Neural crest cell (in vitro differentiated cells): ENCODE measurements at regions not wholly inside any gene's neighbourhood (a gene's known extent, or its start where the extent isn't known, plus 50 kb on each side); places are given as distances from the start of the nearest gene placed in this dataset.

Experiments
- DNase-seq: peaks from one replicate; pipeline ENCODE4 v3.0.0; 2021; ENCODE audit warnings: low read depth, mixed read lengths, low spot score
- H3K27ac Mint-ChIP-seq: one replicate; pipeline ENCODE4 v1.8.0; 2021; ENCODE audit warnings: mild to moderate bottlenecking, mixed read lengths; ENCODE audit not compliant: unreplicated experiment
- H3K27me3 Mint-ChIP-seq: 2 replicates; pipeline ENCODE4 v1.8.0; 2021; ENCODE audit warnings: low read depth, mild to moderate bottlenecking, mixed read lengths
- H3K36me3 Mint-ChIP-seq: 2 replicates; pipeline ENCODE4 v1.8.0; 2021; ENCODE audit warnings: low read depth, mild to moderate bottlenecking, mixed read lengths
- H3K4me1 Mint-ChIP-seq: 2 replicates; pipeline ENCODE4 v1.8.0; 2021; ENCODE audit warnings: mixed read lengths
- H3K4me3 Mint-ChIP-seq: one replicate; pipeline ENCODE4 v1.8.0; 2021; ENCODE audit warnings: mild to moderate bottlenecking, mixed read lengths
- H3K9me3 Mint-ChIP-seq: 2 replicates; pipeline ENCODE4 v1.8.0; 2021; ENCODE audit warnings: mixed read lengths
- TF ChIP-seq, protein P1 (sequence below): fragments of 200-600 bp; sonication (generic); conservative IDR thresholded peaks from 2 replicates; pipeline ENCODE4 v1.5.0; 2021; ENCODE audit warnings: antibody characterized with exemption, mild to moderate bottlenecking

DNA sequence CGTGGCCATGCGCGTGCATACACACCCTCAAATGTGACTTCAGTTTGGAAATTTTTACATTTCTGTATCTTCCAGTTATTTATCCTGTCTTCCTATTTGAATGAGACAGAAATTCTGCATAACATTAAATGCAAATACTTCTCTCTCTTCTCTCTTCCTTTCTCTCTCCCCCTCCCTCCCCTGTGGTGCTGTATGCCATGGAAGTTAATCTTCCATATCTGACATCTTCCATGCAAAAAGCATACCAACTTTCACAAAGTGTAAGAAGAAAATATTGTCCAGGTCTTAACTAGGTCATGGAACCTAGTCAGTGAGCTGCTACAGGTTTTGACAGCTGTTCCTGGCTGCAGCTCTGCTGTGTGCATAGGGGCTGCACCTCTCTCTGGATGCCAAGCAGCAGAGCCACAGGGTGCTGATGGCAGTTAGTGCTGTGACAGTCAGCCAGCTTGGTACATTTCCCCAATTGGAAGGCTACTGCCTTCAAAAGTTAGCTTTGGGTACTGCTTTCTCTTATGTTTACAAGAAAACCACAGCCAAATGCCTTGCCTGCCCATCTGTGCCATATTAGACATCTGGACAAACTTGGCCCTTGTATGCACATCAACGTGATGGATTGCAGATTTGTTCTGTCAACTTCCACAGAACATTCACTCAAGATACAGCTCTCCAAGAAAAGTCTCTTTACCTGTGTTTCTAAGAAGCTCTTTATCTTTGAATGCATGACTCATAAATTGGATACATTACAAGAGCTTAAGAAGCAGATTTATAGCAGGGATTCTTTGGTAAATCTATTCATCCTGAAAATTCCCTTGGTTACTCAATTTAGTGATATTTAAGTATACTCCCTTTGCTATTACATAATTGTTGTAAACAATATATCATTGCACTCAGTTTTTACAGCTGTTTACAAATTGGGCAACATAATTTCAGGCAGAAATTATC, 623.8 kb downstream of the EPHA5 start:
- no peak overlapping the region for H3K4me3 Mint-ChIP-seq
- H3K9me3 Mint-ChIP-seq, result no peaks in the 10 kb centered on the region
- no peaks in the 10 kb centered on the region for H3K4me1 Mint-ChIP-seq
- no peaks in the 10 kb centered on the region for H3K36me3 Mint-ChIP-seq
- no peaks in the 10 kb centered on the region for H3K27me3 Mint-ChIP-seq
- no peak for DNase-seq
- H3K27ac Mint-ChIP-seq, result no peak overlapping the region
- TF ChIP-seq, protein P1, sequence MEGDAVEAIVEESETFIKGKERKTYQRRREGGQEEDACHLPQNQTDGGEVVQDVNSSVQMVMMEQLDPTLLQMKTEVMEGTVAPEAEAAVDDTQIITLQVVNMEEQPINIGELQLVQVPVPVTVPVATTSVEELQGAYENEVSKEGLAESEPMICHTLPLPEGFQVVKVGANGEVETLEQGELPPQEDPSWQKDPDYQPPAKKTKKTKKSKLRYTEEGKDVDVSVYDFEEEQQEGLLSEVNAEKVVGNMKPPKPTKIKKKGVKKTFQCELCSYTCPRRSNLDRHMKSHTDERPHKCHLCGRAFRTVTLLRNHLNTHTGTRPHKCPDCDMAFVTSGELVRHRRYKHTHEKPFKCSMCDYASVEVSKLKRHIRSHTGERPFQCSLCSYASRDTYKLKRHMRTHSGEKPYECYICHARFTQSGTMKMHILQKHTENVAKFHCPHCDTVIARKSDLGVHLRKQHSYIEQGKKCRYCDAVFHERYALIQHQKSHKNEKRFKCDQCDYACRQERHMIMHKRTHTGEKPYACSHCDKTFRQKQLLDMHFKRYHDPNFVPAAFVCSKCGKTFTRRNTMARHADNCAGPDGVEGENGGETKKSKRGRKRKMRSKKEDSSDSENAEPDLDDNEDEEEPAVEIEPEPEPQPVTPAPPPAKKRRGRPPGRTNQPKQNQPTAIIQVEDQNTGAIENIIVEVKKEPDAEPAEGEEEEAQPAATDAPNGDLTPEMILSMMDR, result no peak

DNA sequence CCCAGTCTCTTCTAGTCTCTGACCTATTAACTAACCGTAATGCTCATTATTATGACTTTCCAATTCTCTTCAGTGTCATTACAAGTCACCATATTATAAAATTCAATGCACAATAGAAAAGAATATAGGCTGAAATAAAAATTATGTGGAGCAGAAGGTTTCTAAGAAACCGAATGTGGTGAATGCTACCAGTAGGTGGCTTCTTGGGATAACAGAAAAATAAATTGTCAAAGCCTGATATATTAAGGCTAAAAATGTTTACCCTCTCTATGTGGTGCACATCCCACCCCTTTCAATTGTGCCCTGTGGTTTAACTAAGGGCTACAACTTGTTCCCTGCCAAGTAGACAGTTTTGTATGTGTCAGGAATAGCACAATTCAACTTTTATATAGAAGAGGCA, 624.6 kb upstream of the TECRL start:
- TF ChIP-seq, protein P1, result peak; percentile 52
- H3K36me3 Mint-ChIP-seq, result no peaks in the 10 kb centered on the region
- H3K9me3 Mint-ChIP-seq, result peaks cover 6% of the 10 kb centered on the region
- H3K4me3 Mint-ChIP-seq, result no peak overlapping the region
- H3K27ac Mint-ChIP-seq, result no peak overlapping the region
- DNase-seq, result no peak
- H3K4me1 Mint-ChIP-seq, result no peaks in the 10 kb centered on the region
- no peaks in the 10 kb centered on the region for H3K27me3 Mint-ChIP-seq

DNA sequence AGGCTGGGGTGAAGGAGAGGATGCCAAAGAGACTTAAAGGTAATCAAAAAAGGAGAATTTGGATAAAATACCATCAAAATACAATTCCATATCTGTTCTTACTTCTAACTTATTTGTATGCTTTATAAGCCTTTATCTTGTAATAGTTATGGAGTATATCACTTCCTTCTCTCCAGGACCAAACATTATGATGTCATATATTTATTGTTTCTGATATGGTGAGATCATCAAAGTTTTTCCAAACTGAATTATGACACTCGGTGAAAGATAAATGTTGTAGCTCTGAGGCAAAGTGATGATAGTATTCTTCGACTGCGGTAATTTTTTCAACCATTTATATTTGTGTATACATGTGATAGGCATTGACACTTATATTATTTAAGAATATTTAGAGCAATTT, 619.3 kb upstream of the TECRL start:
- Mint-ChIP-seq H3K9me3 (peaks cover 9% of the 10 kb centered on the region), H3K27ac (no peak overlapping the region), H3K27me3 (no peaks in the 10 kb centered on the region), H3K36me3 (no peaks in the 10 kb centered on the region), H3K4me1 (no peaks in the 10 kb centered on the region), H3K4me3 (no peak overlapping the region)
- TF ChIP-seq, protein P1, result no peak
- no peak for DNase-seq

DNA sequence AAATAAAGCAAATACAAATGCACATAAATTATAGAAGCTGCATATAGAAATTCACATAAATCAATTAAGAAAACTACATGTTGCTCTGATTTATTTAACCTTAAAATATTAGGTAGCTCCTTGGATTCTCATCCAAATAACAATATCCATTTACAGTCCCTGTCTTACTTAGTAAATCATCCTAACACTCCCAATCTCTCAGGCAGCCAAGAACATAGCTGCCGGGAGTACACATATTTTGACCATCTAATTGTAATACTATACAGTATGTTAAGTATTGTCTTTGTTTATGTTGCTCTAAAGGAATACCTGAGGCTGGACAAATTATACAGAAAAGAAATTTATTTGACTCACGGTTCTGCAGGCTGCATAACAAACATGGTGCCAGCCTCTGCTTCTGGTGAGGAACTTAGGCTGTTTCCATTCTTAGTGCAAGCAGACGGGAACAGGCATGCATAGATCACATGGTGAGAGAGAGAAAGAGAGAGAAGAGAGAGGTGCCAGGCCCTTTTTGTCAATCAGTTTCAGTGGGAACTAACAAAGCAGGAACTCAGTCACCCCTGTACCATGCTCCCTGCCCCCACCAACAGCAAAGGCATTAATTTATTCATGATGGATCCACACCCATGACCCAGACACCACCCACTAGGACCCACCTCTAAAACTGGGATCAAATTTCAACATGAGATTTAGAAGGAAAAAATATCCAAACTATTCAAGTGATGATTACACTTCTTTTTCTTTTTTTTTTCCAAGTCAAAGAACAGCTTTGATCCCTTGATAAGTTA, 614.8 kb upstream of the TECRL start:
- no peaks in the 10 kb centered on the region for H3K4me1 Mint-ChIP-seq
- H3K36me3 Mint-ChIP-seq, result no peaks in the 10 kb centered on the region
- H3K4me3 Mint-ChIP-seq, result no peak overlapping the region
- H3K9me3 Mint-ChIP-seq, result peaks cover 4% of the 10 kb centered on the region
- H3K27ac Mint-ChIP-seq, result no peak overlapping the region
- DNase-seq, result no peak
- no peaks in the 10 kb centered on the region for H3K27me3 Mint-ChIP-seq
- TF ChIP-seq, protein P1, result no peak

DNA sequence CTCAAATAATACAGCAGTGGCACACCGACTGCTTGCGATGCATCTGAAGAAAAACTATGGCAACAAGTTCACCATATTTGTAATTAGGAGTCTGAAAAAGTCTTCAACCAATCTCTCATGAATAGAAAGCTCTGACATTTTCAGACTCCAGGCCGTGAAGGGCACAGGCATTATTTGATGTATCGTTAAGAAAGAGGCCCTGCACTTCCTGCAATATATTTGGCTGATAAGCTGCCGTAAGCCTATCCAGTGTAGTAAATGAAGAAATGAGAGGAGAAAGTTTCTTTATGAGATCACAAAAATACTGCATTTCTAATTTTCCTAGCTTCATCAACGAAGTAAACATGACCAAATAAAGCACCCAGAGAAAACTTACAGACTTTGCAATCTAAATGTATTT, 613.8 kb upstream of the TECRL start:
- Mint-ChIP-seq H3K9me3 (no peaks in the 10 kb centered on the region), H3K27me3 (no peaks in the 10 kb centered on the region), H3K4me1 (no peaks in the 10 kb centered on the region), H3K36me3 (no peaks in the 10 kb centered on the region), H3K27ac (no peak overlapping the region), H3K4me3 (no peak overlapping the region)
- TF ChIP-seq, protein P1, result no peak
- DNase-seq, result no peak
